ENCODE measurements at regions not wholly inside any gene's neighbourhood (a gene's known extent, or its start where the extent isn't known, plus 50 kb on each side); places are given as distances from the start of the nearest gene placed in this dataset.

GRCh38 chr4:116952530-116953136 lies 132.7 kb downstream of the TRAM1L1 start:
- CTCF ChIA-PET: no interaction called here
- POLR2A ChIA-PET: no interaction called here
- no peak for DNase-seq (ENCODE audit: low read depth, low spot score)
- no peak for TF ChIP-seq CTCF (IDR thresholded peaks at IDR 0.05; ENCODE audit: insufficient read depth, low read length, missing control alignments)
- H3K4me3 ChIP-seq (ENCODE audit: low read depth, low read length): no peak overlapping the region

DNA sequence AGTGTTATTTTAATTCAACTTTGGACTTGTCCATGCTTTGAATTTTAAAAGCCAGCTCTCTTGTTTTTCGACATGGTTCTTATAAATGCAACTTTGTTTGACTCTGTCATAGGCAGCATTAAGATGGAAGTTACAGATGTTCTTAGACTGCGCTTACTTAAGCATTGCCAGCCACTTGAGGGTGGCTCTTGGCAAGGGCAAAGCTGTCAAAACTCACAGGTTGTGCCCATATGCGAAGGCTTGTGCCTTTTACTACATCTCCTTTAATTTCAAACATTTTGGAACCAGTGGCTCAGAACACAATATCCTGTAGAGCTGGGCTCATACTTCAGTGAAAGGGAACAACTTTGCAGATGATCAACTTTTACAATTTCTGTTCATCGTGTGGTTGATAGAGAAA lies 135.5 kb downstream of the TRAM1L1 start:
- no peak overlapping the region for H3K4me3 ChIP-seq (ENCODE audit: low read depth, low read length)
- no peak for DNase-seq (ENCODE audit: low read depth, low spot score)
- no peak for TF ChIP-seq CTCF (IDR thresholded peaks at IDR 0.05; ENCODE audit: insufficient read depth, low read length, missing control alignments)
- ChIA-PET POLR2A (no interaction called here), CTCF (no interaction called here)

DNA sequence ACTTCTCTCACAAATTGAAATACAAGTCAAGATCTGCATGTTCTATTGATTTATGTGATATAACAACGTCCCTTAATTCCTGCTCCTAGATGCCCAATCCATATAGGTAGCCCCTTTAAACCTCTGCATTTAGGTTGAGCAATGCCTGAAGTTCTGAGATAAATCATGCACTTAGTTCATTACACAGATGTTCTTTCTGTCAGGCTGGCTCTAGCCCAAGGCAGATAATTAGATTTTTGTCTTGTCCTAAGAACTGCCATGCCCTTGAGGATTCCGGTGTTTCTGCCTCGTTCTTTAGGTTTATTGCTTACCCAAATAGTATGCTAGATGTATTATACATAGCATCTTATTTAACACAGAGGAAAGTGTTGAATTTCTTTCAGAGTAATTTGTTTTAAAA lies 143.1 kb downstream of the TRAM1L1 start:
- CTCF ChIA-PET: no interaction called here
- no peak for DNase-seq (ENCODE audit: low read depth, low spot score)

DNA sequence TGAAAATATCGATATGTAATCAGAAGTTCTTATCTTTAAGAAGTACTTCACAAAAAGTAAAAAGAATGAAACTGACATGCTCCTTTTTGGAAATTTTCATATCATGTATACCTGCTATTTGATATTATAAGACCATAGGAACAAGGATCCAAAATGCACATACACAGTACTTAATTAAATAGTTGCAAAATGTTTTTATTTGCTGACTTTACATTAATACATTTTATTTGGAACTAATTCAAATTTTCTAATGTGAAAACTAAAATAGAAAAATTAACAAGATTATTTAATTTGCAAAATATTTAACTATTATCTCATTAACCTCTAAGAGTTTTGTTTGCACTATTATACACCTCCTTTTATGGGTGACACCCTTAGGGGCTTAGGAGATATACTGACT lies 155.0 kb downstream of the TRAM1L1 start:
- DNase-seq (ENCODE audit: low read depth, low spot score): no peak
- CTCF ChIA-PET: no interaction called here
- no peak for TF ChIP-seq CTCF (IDR thresholded peaks at IDR 0.05; ENCODE audit: insufficient read depth, low read length, missing control alignments)
- POLR2A ChIA-PET: no interaction called here
- no peak overlapping the region for H3K4me3 ChIP-seq (ENCODE audit: low read depth, low read length)

More for the DNA sequence above, 143.1 kb downstream of the TRAM1L1 start:
- no peak overlapping the region for H3K4me3 ChIP-seq (ENCODE audit: low read depth, low read length)
- POLR2A ChIA-PET: no interaction called here
- TF ChIP-seq CTCF (IDR thresholded peaks at IDR 0.05; ENCODE audit: insufficient read depth, low read length, missing control alignments): no peak

- no peak for TF ChIP-seq CTCF (IDR thresholded peaks at IDR 0.05; ENCODE audit: insufficient read depth, low read length, missing control alignments)
- no peak for DNase-seq (ENCODE audit: low read depth, low spot score)
- POLR2A ChIA-PET: no interaction called here
- CTCF ChIA-PET: no interaction called here
- no peak overlapping the region for H3K4me3 ChIP-seq (ENCODE audit: low read depth, low read length)
These were observed 158.6 kb downstream of the TRAM1L1 start for GRCh38 chr4:116926631-116927295.

GRCh38 chr4:116925900-116926457 lies 159.4 kb downstream of the TRAM1L1 start:
- no peak overlapping the region for H3K4me3 ChIP-seq (ENCODE audit: low read depth, low read length)
- TF ChIP-seq CTCF (IDR thresholded peaks at IDR 0.05; ENCODE audit: insufficient read depth, low read length, missing control alignments): no peak
- no peak for DNase-seq (ENCODE audit: low read depth, low spot score)
- CTCF ChIA-PET: no interaction called here
- POLR2A ChIA-PET: no interaction called here

Data from AG04449 (cell line).